A673 (cell line): ENCODE measurements at regions not wholly inside any gene's neighbourhood (a gene's known extent, or its start where the extent isn't known, plus 50 kb on each side); places are given as distances from the start of the nearest gene placed in this dataset.

Experiments used
- BruUV-seq: library from RNA; stranded (reverse); fragments of 400-500 nt; replicated peaks from 2 replicates; lab custom pipeline; 2021; lab: Mats Ljungman, UMichigan
- CTCF ChIA-PET: fragments of 300-600 bp; sonication (Branson Sonifier 250); formaldehyde crosslinking; loops from one replicate; lab custom pipeline; 2022; ENCODE audit warnings: antibody characterized with exemption; lab: Charles Lee
- POLR2A ChIA-PET: fragments of 300-600 bp; sonication (Branson Sonifier 250); formaldehyde crosslinking; loops from one replicate; lab custom pipeline; 2022; ENCODE audit warnings: antibody characterized with exemption; ENCODE audit not compliant: low non-redundant PET; lab: Charles Lee
- DNase-seq: peaks from one replicate; pipeline ENCODE4 v3.0.0-alpha.2; 2015; ENCODE audit warnings: low spot score
- H3K27ac ChIP-seq: fragments of 200-600 bp; sonication (generic); 2 replicates; pipeline ENCODE4 v1.5.1; 2016; ENCODE audit warnings: mixed run types, low read depth, mild to moderate bottlenecking, mixed read lengths, antibody characterized with exemption, low read length; ENCODE audit not compliant: poor library complexity, severe bottlenecking
- H3K27me3 ChIP-seq: fragments of 200-600 bp; sonication (generic); replicated peaks from 2 replicates; pipeline ENCODE4 v1.6.1; 2017; ENCODE audit warnings: mixed run types, low read depth, mild to moderate bottlenecking, mixed read lengths, antibody characterized with exemption, low read length; ENCODE audit not compliant: insufficient read depth, poor library complexity
- H3K36me3 ChIP-seq: fragments of 200-600 bp; sonication (generic); 2 replicates; pipeline ENCODE4 v1.6.1; 2016; ENCODE audit warnings: mixed run types, mild to moderate bottlenecking, mixed read lengths, antibody characterized with exemption, low read length; ENCODE audit not compliant: insufficient read depth, poor library complexity, severe bottlenecking
- H3K4me1 ChIP-seq: fragments of 200-600 bp; sonication (generic); 2 replicates; pipeline ENCODE4 v1.6.1; 2017; ENCODE audit warnings: mixed run types, mild to moderate bottlenecking, mixed read lengths, antibody characterized with exemption, low read length; ENCODE audit not compliant: insufficient read depth, poor library complexity, severe bottlenecking
- H3K4me3 ChIP-seq: fragments of 200-600 bp; sonication (generic); 2 replicates; pipeline ENCODE4 v1.5.1; 2016; ENCODE audit warnings: low read depth, mixed run types, mild to moderate bottlenecking, mixed read lengths, low read length; ENCODE audit not compliant: poor library complexity, severe bottlenecking
- H3K9me3 ChIP-seq: fragments of 200-600 bp; sonication (generic); 2 replicates; pipeline ENCODE4 v1.6.1; 2016; ENCODE audit warnings: mixed run types, low read depth, mild to moderate bottlenecking, mixed read lengths, antibody characterized with exemption, low read length; ENCODE audit not compliant: poor library complexity, severe bottlenecking
- EZH2 ChIP-seq: fragments of 200-600 bp; sonication (generic); IDR thresholded peaks from 2 replicates; pipeline ENCODE4 v1.6.1; 2017; ENCODE audit warnings: borderline replicate concordance, low read depth, mild to moderate bottlenecking, mixed read lengths, antibody characterized with exemption, low read length; ENCODE audit not compliant: poor library complexity, severe bottlenecking
- intact Hi-C: fragments of 100-400 bp; cut with micrococcal nuclease; formaldehyde crosslinking; loops from one replicate; pipeline ENCODE4 v1.10.0; 2022; ENCODE audit not compliant: unreplicated experiment
- TF ChIP-seq, protein P1 (sequence below): fragments of 300-800, 200-600 bp; sonication (generic); conservative IDR thresholded peaks from 2 replicates; pipeline ENCODE4 v1.5.1; 2017; ENCODE audit warnings: low read depth, mild to moderate bottlenecking, antibody characterized with exemption, low read length, moderate library complexity, mixed read lengths

GRCh38 chr17:74150428-74151025, 53.0 kb upstream of the RPL38 start:
- no peak for TF ChIP-seq EZH2
- TF ChIP-seq, protein P1, sequence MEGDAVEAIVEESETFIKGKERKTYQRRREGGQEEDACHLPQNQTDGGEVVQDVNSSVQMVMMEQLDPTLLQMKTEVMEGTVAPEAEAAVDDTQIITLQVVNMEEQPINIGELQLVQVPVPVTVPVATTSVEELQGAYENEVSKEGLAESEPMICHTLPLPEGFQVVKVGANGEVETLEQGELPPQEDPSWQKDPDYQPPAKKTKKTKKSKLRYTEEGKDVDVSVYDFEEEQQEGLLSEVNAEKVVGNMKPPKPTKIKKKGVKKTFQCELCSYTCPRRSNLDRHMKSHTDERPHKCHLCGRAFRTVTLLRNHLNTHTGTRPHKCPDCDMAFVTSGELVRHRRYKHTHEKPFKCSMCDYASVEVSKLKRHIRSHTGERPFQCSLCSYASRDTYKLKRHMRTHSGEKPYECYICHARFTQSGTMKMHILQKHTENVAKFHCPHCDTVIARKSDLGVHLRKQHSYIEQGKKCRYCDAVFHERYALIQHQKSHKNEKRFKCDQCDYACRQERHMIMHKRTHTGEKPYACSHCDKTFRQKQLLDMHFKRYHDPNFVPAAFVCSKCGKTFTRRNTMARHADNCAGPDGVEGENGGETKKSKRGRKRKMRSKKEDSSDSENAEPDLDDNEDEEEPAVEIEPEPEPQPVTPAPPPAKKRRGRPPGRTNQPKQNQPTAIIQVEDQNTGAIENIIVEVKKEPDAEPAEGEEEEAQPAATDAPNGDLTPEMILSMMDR: no peak
- DNase-seq: no peak
- no peaks in the 10 kb centered on the region for H3K4me1 ChIP-seq

GRCh38 chr17:74151551-74152315, 51.7 kb upstream of the RPL38 start:
- intact Hi-C loops: no loop called here
- Histone ChIP-seq H3K9me3 (no peaks in the 10 kb centered on the region), H3K27ac (no peak overlapping the region), H3K4me1 (no peaks in the 10 kb centered on the region), H3K4me3 (no peak overlapping the region), H3K36me3 (no peaks in the 10 kb centered on the region), H3K27me3 (no peaks in the 10 kb centered on the region)
- no peak for DNase-seq
- TF ChIP-seq, protein P1: no peak
- TF ChIP-seq EZH2: no peak
- ChIA-PET POLR2A (no interaction called here), CTCF (no interaction called here)
- BruUV-seq: no TSS peak

More at GRCh38 chr17:74150428-74151025, 53.0 kb upstream of the RPL38 start:
- no TSS peak for BruUV-seq
- H3K4me3 ChIP-seq: no peak overlapping the region
- ChIA-PET POLR2A (no interaction called here), CTCF (no interaction called here)
- no peaks in the 10 kb centered on the region for H3K9me3 ChIP-seq
- intact Hi-C loops: no loop called here
- H3K27me3 ChIP-seq: no peaks in the 10 kb centered on the region
- H3K27ac ChIP-seq: no peak overlapping the region
- H3K36me3 ChIP-seq: no peaks in the 10 kb centered on the region

DNA sequence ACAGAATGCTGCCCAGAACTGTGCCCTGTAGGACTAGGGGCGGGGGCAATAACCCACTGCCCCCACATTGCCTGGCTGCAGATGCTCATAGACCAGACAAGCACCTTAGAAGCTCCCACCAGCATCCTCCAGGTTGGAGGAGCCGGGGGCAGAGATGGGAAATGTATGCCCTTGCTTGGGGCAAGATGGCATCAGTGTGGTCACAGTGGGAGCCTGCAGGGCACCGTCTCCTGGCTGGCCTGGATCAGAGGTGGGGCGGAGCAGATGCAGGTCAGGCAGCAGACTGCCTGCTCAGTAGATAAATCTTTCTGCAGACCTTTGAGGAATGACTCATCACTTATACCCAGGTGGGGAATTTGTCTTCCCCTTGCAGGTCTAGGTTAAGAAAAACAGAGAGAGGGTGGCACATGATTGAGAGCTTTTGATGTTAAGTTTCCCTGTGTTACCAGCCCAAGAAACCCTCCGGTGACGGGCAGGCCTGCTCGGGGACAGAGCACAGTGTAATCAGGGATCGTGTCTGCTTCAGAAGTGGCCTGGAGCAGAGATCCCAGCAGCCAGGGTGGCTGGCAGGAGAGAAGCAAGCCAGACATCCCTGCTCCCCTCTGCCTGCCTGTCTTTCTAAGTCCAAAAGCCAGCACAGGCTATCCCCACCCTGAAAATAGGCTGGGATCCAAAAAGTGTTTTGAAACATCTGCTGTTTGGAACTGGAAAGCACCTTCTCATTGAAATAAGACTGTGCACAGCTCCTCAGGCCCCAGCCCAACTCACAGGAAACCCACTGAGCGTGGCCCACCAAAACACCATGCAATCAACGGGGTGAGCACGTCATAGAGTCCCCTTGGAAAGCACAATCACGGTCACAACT, 50.7 kb upstream of the RPL38 start:
- CTCF ChIA-PET: no interaction called here
- H3K4me1 ChIP-seq: no peaks in the 10 kb centered on the region
- no TSS peak for BruUV-seq
- no peak overlapping the region for H3K27ac ChIP-seq
- H3K36me3 ChIP-seq: no peaks in the 10 kb centered on the region
- no peaks in the 10 kb centered on the region for H3K27me3 ChIP-seq
- POLR2A ChIA-PET: no interaction called here
- intact Hi-C loops: no loop called here
- no peaks in the 10 kb centered on the region for H3K9me3 ChIP-seq
- no peak for DNase-seq
- no peak overlapping the region for H3K4me3 ChIP-seq
- TF ChIP-seq, protein P1: no peak
- TF ChIP-seq EZH2: no peak
